CD4-positive, alpha-beta T cell treated with Interleukin-17A for 4 hours (primary cell): ENCODE measurements at regions not wholly inside any gene's neighbourhood (a gene's known extent, or its start where the extent isn't known, plus 50 kb on each side); places are given as distances from the start of the nearest gene placed in this dataset.
A peak's percentile ranks its signal among the peaks of the same experiment; 100 is the strongest.

Source experiments
- DNase-seq: peaks from one replicate; pipeline ENCODE4 v3.0.0-alpha.2; 2020; ENCODE audit warnings: mixed read lengths

GRCh38 chr2:8455236-8456150 is 226.4 kb upstream of the ID2 start:
- no peak for DNase-seq

DNA sequence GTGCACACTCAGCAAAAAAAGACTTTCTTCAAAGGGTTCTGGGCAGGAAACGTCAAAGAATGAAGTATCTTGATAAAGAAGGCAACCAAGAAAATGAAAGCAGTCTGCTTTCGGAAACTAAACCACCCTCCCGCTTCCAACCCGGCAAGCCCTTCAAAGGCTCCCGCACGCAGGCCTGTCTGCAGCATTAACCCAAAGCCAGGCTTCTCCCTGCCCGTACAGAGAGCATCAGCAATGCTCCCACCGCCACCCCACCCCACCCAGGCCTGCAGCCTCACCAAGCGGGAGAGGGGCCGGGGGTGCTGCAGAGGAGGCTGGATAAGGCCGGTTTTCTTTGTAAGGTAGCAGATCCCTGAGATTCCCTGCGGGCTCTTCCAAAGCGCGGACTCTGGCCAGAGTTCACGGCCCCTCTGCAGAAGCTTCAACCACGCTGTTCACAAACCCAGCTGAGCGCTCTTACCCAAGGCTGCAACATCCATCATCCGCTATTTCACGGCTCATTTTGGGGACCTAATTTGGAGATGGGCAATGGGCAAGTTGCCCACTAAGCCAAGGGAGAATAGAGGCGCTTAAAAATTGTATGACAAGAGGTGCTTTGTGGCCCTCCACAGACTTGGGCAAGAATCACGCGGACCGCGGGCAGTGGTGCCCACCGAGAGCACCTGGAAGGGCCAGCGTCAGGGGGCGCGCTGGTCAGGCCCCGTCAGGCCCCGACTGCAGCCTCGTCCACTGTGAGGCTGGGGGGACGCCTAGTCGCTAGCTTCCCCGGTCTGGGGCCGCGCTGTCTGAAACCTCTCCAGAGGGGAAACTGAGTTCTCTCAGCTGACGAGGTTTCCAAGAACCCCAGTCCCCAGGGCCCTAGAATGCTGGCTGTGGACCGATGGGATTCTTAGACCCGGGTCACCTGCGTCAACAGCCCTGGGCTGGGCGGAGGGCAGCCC is 225.4 kb upstream of the ID2 start:
- peak; percentile 62 for DNase-seq

DNA sequence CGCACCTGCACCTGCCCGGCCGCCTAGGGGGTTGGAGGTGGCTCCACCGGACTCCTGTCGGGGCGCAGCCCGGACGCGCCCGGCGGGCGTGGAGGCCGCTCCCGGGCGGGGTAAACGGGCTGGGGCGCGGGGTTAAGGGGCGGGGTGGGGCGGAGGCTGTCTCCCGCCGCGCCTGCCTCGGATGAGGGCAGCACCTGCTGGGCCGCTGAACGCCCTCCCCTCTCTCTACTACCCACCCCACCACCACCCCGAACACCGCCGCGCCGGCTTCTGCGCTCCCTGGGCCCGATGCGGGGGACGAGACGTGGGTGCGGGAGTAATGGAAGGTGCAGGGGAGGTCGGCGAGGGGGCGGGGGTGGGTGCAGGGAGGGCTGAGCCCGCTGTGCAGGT is 224.8 kb upstream of the ID2 start:
- peak; percentile 49 for DNase-seq

GRCh38 chr2:8457699-8458502 is 224.0 kb upstream of the ID2 start:
- DNase-seq, result peak; percentile 38

GRCh38 chr2:8458503-8459459 is 223.1 kb upstream of the ID2 start:
- DNase-seq, result no peak

DNA sequence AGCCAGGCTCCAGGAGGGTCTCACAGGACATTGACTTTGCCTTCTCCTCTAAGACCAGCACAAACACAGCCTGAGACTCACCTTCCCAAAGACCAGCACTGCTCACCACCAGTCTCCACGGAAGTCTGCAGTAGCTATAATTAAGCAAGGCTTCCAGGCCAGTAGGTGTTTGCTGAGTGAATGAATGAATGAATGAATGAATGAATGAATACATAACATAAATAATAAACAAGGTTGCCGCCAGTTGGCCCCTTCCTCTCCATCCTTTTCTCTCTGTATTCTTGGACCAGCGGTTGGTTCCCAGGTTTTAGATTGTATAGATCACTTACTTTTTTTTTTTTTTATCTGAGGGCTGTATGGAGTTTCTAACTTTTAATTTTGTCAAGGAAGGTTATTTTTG is 222.4 kb upstream of the ID2 start:
- no peak for DNase-seq

GRCh38 chr2:8461341-8461740 is 220.5 kb upstream of the ID2 start:
- DNase-seq, result no peak

DNA sequence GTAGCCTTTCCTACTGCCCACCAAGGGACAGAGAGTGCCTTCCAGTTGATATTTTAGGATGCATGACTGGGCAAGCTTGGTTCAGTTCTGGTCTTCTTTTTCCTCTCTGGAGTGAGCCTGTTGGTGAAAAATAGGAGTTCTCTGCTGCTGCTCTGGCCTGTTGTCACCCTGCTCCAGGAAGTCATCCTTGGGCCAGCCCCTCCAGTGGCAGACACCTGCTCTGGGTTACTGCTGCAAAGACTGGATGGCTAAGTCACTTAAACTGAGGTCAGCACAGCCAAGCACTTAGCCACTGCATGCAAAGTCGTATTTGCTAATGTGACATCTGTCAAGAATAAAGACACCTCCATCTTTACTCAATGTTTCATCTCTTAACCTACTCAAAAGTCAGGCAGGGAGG is 219.6 kb upstream of the ID2 start:
- no peak for DNase-seq

DNA sequence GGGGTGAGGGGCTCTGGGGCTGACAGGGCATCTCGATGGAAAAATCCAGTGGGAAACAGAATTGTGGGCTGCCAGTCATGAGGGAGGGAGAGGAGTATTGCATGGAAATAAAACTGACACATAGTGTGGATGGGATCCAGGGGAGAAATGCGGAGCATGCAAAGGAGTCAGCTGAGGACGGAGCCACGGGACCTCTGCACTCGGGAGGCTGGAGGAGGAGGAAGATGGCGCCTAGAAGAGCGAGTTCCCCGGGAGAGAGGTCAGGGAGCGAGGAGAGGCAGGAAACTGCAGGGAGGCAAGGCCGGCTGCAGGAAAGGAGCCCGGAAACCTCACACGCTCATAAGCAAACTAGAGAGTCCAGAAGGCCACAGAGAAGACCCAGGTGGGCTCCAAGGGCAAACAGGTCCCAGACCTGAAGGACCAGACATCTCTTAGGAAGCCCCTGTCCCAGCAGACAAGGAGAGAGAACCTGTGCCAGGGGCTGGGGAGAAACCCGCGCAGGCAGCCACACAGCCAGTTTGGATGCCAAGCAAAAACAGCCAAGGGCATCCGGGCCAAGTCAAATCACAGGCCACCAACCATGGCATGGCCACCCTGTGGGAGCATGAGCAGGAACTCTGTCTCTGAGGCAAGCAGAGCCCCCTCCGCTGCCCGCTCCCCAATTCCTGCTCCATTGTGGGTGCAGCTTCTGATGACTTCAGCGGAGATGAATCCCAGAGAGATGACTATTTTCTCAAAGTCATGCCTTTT is 218.8 kb upstream of the ID2 start:
- no peak for DNase-seq

GRCh38 chr2:8465560-8465959 is 216.3 kb upstream of the ID2 start:
- no peak for DNase-seq

DNA sequence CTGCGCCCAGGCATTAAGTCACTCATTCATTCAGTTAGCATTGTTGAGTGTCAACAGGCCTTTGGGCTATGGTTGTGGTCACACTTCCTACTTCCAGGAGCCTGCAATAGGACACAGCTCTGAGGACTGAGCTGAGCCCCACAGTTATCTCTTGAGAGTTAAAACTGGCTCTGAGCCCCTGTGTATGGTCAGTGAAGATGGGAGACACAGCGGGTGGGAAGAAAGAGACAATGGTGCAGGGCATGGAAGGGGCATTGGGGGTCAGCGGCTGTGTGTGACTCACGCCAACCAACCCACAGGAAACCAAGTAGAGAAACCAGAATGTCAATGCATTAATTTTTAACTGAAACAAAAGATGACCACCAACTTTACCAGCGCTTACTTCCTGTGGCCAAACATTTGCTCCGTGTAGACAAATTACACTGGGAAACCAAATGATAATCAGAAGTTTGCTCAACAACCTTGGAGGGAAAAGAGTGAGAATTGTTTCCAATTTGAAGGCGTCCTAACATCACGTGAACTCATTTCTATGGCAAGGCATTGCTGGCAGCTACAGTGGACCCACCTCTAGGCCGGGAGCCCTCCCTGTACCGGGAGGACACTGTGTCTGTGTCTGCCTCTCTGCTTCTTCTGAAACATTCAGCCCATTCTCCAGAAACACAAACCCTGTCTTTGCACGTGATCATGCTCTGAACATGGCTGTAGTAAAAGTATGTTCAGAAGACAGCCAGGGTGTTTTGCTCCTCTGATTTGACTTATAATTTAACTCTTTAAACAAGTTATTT is 212.0 kb upstream of the ID2 start:
- DNase-seq, result no peak

DNA sequence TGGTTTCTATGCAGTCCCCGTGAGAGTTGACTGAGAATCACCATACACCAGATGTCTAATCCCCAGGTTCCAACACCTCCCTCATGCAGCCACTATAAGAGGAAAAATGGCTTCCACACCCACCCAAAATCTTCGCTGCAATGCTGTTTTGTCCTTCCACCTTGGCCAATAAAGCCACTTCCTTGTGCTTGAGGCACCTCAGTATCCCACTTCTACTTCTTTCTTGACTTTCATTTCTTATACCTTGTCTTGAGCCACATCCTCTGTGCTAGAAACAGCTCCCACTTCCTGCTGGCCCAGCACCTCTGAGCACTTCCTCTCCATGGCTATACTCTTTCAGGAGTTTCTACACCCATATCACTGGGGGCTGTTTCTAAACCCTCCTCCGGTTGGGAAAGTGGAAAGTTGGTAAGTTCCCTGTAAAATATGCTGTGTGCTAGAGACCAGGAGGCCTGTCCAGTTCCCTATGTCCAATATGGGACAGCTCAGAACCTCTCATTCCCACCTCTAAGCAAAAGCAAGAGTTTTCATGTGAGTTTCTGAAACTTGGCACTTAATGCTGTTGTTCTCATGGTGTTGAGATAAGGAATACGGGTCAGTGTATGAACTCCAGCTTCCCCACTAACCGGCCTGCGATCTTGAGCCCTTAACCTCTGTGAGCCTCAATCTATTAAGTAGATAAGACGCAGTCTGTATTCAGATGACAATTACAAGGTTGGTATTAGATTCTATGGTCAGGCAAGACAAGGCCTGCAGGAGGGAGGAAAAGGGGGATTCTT is 209.1 kb upstream of the ID2 start:
- peak; percentile 19 for DNase-seq

GRCh38 chr2:8475349-8476031 is 206.4 kb upstream of the ID2 start:
- DNase-seq, result peak; percentile 39

DNA sequence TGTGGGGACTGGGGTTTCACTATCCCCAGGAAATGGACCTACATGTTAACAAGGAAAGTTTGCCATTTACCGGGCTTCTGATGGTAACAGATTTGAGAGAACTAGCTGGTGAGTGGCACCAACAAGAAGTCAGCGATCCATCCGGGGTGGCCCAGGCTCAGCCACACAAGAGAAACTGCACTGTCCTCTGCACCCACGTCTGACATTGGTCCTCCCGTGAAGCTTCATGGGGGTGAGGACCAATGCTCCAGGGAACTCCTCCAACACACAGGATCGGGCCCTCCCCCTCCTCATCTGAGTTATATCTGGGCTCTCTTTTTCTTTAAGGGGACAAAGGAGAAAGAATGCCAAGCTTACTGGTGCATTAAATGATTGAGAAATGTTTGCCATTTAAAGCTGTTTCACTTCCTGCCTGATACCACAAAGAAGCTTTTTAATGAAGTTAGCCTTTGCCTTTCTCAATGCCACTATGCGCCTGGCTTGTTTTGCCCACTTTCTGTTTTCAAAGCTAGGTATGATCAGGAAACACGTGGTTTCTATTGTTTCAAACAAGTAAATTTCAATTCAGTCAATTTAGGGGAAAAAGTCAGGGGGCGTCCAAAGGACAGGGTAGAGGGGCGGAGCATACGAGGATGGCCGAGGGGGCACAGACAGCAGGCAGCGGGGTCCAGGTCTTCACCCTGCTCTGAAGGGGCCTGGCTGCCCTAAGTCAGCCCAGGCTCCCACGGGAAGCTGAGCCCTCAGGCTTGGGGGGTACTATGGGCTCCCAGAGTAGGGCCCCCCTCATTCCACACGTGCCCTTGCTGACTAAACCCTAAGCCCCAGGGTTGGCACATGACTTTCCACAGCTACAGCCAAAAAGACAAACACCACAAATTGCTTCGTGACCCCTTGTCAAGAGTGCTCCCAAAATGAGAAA is 204.0 kb upstream of the ID2 start:
- DNase-seq, result peak; percentile 36

GRCh38 chr2:8478471-8478793 is 203.4 kb upstream of the ID2 start:
- no peak for DNase-seq

DNA sequence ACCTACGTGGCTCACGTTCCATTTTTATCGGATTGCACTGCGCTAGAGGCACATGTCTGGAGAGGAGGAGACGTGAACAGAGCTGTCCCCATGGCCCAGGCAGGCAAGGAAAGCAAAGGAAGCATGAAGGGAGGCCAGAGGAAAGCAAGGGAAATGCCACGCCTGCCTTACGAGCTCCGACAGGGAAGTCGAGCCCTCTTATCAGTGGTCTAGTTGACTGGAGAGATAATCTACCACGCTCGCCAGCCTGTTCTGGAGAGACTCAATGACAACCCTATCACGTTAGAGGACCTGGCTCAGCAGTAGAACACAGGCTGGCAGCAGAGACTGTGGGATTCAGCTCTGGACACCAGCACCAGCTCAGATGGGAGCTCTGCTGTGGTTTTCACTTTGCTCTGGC is 202.6 kb upstream of the ID2 start:
- no peak for DNase-seq

DNA sequence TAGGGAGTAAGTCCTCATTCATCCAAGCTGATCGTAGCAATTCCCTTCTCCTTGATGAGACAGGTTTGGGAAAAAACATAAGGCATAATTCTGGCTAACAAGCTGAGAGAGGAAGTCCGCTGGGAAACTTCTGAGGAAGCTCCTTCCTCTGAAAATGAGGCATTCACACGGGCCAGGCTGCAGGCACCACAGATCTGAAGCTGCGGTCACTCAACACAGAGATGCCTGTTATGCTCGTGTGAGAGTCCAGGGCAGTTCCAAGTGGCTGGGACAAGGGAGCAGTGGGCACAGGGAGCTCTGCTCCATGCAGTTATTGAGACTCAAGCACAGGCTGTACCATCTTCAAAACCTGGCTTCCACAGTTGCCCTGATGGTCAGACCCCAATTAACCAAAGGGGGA is 200.9 kb upstream of the ID2 start:
- DNase-seq, result no peak
